Right lung (tissue), 2 donors: ENCODE measurements at regions not wholly inside any gene's neighbourhood (a gene's known extent, or its start where the extent isn't known, plus 50 kb on each side); places are given as distances from the start of the nearest gene placed in this dataset.
"Not testable (repeated sequence)": the region's sequence is repeated elsewhere in the genome, so short reads cannot be mapped to it uniquely, and the experiment has no call there.

Experiments used
- DNase-seq, 2 donors: peaks; one replicate each; pipeline ENCODE4 v3.0.0-alpha.2; 2013

GRCh38 chr2:129490641-129491040 lies 488.8 kb upstream of the RAB6C start:
- no peak for DNase-seq

DNA sequence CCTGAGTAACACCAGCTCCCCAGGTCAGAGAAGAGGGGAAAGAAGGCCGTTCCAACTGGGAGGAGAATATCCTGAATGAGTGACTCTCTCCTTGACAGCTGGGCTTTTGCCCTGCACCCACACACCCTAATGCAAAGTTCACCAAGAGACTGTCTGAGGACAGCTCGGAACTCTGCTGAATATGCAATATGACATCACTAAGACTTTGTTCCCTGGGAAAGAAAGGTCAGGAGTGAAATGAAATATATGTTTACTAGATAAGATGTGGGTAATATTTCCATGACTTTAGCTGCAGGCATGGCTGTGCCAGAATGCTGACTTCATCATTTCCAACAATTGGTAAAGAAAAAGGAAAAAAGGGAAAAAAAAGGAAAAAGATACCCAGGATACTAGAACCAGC lies 488.2 kb upstream of the RAB6C start:
- peak in 1 of 2 donors; percentile 19 for DNase-seq

DNA sequence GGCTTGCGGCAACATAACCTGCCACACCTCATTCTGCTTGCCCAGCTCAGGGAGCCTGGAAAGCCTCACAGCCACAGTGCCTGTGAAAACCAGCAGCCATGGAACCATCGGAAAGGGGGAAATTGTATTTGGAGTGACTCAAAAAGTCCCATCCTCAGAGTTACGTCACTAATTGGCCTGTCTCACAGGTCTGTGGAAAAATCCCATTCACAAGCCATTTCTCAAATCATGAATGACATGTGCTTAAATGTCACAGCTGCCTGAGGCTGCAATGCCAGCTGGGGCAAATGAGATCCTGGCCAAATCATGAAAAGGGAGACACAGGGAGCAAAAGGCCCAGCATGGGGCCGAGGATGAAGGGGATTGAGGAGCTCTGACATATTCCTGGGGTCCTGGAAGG lies 486.9 kb upstream of the RAB6C start:
- no peak for DNase-seq

DNA sequence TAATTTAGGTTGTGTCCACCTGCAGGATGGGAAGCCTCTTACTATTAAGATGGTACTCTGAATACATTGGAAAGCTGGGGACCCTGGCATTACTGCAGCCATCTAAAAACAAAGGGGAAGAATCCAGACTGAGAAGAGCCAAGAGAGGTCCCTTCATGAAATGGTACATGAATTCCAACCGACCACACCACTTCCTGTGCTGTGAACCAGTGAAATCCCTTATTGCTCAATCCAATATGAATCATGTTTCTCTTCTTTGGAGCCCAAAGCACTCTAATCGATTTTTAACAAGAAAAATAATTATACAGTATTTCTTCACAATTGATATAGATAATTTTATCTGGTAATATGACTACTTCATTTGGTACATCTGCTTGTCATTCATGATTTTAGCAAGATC lies 479.7 kb upstream of the RAB6C start:
- DNase-seq = no peak

DNA sequence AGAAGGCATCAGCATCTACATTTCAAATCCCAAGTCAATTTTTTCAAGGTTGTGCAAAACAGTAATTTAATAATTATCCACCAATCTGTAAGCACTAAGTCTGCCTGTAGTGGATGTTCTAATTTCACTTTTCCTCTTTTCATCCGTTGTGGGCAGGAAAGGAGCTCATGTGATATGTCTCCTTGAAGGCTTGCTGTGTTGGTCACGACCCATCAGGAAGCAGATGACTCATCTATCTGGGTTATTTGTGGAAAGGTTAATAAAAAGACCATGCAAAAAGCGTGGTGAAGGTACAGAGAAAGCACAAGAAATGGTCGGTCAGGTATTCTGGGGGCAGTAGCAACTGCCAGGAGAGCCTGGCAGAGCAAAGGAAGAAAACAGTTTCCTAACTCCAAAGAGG lies 476.7 kb upstream of the RAB6C start:
- DNase-seq = no peak

- no peak for DNase-seq
These were observed 474.8 kb upstream of the RAB6C start for GRCh38 chr2:129504646-129505045.

GRCh38 chr2:129518937-129519336 lies 460.5 kb upstream of the RAB6C start:
- DNase-seq = no peak

GRCh38 chr2:129532158-129532557 lies 447.3 kb upstream of the RAB6C start:
- not testable (repeated sequence) for DNase-seq

- DNase-seq = no peak
These were observed 430.6 kb upstream of the RAB6C start for GRCh38 chr2:129548880-129549279.

GRCh38 chr2:129550536-129550935 lies 428.9 kb upstream of the RAB6C start:
- peak; percentile 28 to 29 for DNase-seq

- DNase-seq = no peak
These were observed 425.1 kb upstream of the RAB6C start for GRCh38 chr2:129554373-129554772.

DNA sequence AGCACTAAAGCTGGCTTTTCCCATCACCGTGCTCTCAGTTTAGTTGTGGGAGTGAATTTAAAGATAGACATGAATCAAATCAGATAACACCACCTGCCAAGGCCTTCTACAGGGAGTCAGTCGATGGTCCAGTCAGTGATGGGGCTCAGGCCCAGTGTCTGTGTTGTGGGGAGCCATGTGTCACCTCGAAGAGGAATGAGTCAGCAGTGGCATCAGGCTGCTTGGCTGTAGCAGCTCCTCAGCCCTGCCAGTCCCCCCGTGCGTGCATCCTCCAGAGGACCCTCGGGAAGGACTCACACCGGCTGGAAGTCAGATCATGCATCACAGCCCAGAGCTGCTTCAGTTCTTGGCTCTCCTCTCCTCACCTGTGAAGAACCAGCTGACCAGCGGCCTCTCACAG lies 420.4 kb upstream of the RAB6C start:
- DNase-seq = no peak

DNA sequence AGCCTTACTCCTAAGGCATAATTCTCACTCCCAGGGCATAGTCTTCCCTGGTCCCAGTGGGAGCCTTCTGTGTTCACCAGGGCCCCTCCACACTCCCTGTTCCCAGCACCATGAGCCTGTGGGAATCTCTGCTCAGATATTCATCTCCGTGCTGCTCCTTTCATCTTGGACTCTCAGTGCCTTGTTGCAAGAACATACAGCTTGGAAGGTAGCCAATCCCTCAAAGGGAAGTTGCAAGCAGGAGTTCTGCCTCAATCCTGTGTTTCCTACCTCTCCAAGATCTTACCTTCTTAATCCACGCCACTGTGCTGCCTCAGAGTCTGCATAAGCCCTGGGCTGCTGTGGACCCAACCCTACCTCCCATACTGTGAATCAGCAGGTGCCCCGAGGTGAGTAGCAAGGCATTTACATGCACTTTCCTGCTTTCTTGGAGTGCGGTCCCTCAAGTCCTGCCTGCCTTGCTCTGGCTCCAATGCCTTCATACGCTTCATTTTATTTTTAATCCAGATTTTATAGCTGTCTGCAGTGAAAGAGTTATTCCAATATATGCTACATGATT lies 413.8 kb upstream of the RAB6C start:
- no peak for DNase-seq

DNA sequence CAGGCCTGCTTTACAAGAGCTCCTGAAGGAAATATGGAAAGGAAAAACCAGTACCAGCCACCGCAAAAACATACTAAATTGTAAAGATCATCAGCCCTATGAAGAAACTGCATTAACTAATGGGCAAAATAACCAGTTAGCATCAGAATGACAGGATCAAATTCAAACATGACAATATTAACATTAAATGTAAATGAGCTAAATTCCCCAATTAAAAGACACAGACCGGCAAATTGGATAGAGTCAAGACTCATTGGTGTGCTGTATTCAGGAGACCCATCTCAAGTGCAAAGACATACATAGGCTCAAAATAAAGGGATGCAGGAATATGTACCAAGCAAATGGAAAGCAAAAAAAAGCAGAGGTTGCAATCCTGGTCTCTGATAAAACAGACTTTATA lies 408.7 kb upstream of the RAB6C start:
- DNase-seq = not testable (repeated sequence)

DNA sequence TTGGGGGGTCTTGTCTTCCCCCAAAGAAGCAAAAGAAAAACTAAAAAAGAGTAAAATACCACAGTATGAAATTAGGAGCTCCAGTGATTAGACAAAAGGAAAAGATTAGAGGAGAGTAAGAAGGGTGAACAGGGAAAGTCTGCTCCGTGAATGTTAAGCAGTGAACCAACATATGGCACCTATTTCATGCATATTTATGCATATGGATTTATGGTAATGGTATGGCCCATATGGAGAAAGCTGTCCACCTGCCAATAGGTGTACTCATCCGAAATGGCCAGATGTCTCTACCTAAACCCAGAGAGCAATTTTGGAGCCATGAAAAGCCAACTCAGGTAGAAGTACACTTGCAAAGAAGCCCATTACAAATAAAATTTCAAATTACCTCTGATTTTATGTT lies 404.0 kb upstream of the RAB6C start:
- no peak for DNase-seq

- no peak for DNase-seq
These were observed 403.6 kb upstream of the RAB6C start for GRCh38 chr2:129575880-129576279.

- DNase-seq = no peak
These were observed 399.5 kb upstream of the RAB6C start for GRCh38 chr2:129580001-129580400.

DNA sequence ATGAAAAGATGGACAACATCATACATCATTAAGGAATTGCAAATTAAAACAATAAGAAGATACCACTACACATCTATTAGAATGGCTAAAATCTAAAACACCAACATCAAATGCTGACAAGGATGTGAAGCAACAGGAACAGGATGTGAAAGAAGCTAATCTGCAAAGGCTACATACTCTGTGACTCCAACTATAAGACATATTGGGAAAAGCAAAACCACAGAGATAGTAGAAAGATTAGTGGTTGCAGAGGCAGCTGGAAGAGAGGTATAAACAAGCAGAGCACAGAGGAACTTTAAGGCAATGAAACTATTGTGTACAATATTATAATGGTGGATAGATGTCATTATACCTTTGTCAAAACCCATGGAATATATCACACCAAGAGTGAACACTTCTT lies 393.7 kb upstream of the RAB6C start:
- no peak for DNase-seq

DNA sequence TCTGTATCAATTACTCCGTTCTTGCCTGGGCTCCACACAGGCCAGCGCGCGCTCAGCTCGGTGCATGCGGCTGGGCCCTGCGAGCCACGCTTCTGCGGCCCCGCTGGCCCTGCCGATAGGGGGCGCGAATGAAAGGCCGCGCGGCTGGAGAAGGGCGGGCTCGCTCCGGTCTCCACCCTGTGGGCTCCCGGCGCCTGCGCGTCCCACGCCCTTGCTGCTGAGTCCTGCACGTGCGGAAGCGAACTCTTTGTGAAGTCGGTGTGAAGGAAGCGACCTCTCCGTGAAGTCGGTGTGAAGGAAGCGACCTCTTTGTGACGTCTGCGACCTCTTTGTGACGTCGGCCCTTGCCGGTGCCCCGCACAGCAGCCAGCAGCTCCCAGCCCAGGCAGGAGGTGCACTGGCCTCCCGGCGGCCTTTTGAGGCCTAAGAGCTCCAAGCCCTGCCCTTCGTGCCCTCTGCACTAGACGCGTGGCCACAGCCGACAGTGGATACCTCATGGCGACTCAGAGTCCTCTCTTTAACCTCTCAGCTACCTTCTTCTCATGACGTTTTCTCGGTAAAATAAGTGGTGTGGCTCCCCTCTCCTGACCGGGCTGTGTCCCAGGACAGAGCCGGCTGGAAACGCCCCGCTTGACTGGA lies 391.9 kb upstream of the RAB6C start:
- no peak for DNase-seq

DNA sequence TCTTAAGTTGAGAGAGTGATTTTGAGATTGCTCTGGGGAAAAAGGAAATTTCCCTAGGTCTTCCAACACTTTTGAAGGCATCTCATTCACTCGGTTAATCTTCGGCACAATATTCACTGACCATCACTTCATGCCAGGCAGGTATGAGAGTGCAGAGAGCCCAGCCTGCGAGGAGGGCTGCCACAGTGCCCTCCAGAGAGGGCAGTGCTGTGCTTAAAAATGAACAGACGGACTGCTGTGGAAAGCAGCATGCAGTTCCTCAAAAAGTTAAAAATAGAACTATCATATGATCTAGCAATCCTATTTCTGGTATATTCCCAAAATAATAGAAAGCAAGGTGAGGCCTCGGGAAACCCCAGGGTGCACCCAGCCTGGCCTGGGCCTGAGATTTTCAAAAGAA lies 374.9 kb upstream of the RAB6C start:
- no peak for DNase-seq

DNA sequence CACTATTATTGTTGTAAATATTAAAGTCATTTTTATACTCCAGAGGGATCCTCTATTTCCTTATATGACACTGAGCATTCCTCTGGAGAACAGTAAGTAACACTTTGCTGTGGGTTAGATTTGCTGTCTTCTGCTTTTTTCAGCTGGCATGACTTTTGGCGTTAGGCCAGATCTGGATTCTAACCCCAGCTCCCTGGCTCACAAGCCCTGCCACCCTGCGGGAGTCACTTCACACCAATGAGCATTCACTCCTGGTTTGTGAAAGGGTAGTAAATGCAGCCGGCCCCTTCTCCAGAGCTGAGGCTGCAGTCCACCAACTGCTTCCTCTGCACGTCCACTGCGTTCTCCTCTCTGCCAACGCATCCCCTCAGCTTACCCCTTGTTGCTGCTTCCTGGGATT lies 373.8 kb upstream of the RAB6C start:
- no peak for DNase-seq

DNA sequence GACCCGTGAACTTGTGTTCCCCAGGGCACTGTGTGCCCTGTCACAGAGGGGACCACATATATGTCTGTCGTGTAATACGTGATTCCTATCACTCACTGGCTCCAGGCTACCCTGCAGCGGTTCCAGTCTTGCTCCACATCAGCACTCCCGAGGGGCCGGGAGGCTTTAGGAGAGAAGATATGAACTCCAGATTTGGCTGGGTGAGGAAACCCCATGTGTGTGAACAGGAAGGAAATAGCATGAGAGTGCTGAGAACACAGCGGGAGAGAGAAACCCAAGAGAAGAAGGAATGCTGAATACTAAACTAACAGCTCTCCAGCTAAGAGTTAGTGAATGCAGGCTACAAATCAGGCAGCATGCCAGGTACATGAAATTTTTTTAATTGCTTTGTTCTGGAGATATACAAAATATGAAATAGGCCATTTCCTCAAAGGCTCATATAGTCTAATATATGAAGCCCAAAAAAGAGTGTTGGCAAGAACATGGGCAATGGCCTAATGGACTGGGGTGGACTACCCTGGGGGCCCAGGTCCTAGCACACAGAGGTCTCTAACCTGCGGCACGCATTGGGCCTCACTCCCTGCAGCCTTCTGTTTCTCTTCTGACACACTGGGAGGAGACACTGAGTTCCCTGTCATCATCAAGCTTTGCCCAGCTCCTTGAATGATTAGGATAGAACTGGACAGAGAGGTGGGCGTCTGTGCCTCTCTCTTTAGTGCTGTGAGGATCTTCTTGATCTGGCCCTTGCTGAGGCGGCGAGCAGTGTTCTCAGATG lies 372.8 kb upstream of the RAB6C start:
- DNase-seq = no peak

DNA sequence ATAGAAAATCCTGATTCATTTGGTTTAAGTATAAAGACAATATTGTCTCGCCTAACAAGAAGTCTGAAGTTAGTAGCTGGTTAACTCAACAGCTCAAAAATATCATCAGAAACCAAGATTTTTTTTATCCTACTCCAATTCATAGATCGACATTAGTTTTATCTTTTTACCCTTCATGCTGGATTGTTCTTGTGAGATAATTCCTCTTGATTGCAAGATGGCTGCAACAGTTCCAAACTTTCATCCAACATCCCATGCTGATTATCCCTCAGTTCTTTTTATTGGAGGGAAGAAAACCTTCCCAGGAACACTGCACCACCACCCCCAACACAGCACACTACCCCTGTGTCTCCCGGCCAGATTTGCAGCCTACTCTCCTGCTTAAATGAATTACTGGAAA lies 370.2 kb upstream of the RAB6C start:
- DNase-seq = no peak

GRCh38 chr2:129610766-129611165 lies 368.7 kb upstream of the RAB6C start:
- no peak for DNase-seq
